Activated naive CD4-positive, alpha-beta T cell treated with anti-CD3 and anti-CD28 coated beads, Interleukin-2, amount 10 ng/mL, durations not matched to agents 7 days and 5 days (primary cell): ENCODE measurements at regions not wholly inside any gene's neighbourhood (a gene's known extent, or its start where the extent isn't known, plus 50 kb on each side); places are given as distances from the start of the nearest gene placed in this dataset.
"Not testable (repeated sequence)": the region's sequence is repeated elsewhere in the genome, so short reads cannot be mapped to it uniquely, and the experiment has no call there.

ENCODE experiments used
- CTCF ChIA-PET: fragments of 350-600 bp; sonication (Branson Sonifier 250); formaldehyde crosslinking; loops from one replicate; lab custom pipeline; 2021; ENCODE audit warnings: antibody characterized with exemption; lab: Charles Lee
- DNase-seq: peaks from one replicate; pipeline ENCODE4 v3.0.0-alpha.2; 2020
- H3K27ac Mint-ChIP-seq: one replicate; pipeline ENCODE4 v1.8.0; 2021; ENCODE audit warnings: mild to moderate bottlenecking, moderate library complexity, mixed read lengths
- H3K27me3 Mint-ChIP-seq: one replicate; pipeline ENCODE4 v1.8.0; 2021; ENCODE audit warnings: mild to moderate bottlenecking, mixed read lengths
- H3K36me3 Mint-ChIP-seq: one replicate; pipeline ENCODE4 v1.8.0; 2021; ENCODE audit warnings: mixed read lengths
- H3K4me1 Mint-ChIP-seq: one replicate; pipeline ENCODE4 v1.8.0; 2021; ENCODE audit warnings: mixed read lengths
- H3K4me3 Mint-ChIP-seq: one replicate; pipeline ENCODE4 v1.8.0; 2021; ENCODE audit warnings: mild to moderate bottlenecking, moderate library complexity, mixed read lengths
- H3K9me3 Mint-ChIP-seq: one replicate; pipeline ENCODE4 v1.8.0; 2021; ENCODE audit warnings: mixed read lengths

DNA sequence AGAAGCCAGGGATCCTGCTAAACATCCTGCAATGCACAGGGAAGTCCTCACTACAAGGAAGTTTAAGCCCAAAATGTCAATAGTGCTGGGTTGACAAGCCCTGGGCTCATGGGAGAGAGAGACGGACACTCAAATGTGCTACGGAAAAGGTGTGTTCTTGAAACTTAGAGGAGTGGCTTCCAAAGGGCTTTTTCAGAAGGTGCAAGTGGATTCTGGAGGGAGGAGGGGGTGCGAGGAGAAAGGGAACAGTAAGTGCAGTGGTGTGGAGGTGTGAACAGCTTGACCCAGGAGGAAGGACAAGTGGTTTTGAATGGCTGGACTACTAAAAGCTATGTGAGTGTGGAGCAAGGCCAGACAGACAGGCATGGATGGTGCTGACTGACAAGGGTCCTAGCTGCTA is 50.4 kb upstream of the CECR2 start:
- CTCF ChIA-PET: no interaction called here
- Mint-ChIP-seq H3K4me1 (no peaks in the 10 kb centered on the region), H3K36me3 (no peaks in the 10 kb centered on the region), H3K27me3 (peaks cover 17% of the 10 kb centered on the region), H3K4me3 (no peak overlapping the region), H3K9me3 (no peaks in the 10 kb centered on the region), H3K27ac (no peak overlapping the region)
- DNase-seq: no peak

GRCh38 chr22:17315310-17315709 is 54.0 kb upstream of the CECR2 start:
- Mint-ChIP-seq H3K9me3 (no peaks in the 10 kb centered on the region), H3K36me3 (no peaks in the 10 kb centered on the region), H3K27me3 (peaks cover 18% of the 10 kb centered on the region), H3K4me3 (no peak overlapping the region), H3K4me1 (no peaks in the 10 kb centered on the region), H3K27ac (no peak overlapping the region)
- CTCF ChIA-PET: no interaction called here
- DNase-seq: no peak

- Mint-ChIP-seq H3K27me3 (peaks cover 18% of the 10 kb centered on the region), H3K36me3 (no peaks in the 10 kb centered on the region), H3K9me3 (no peaks in the 10 kb centered on the region), H3K4me1 (no peaks in the 10 kb centered on the region), H3K4me3 (no peak overlapping the region), H3K27ac (no peak overlapping the region)
- DNase-seq: no peak
- CTCF ChIA-PET: no interaction called here
Measured at GRCh38 chr22:17314487-17314886, 54.8 kb upstream of the CECR2 start.

DNA sequence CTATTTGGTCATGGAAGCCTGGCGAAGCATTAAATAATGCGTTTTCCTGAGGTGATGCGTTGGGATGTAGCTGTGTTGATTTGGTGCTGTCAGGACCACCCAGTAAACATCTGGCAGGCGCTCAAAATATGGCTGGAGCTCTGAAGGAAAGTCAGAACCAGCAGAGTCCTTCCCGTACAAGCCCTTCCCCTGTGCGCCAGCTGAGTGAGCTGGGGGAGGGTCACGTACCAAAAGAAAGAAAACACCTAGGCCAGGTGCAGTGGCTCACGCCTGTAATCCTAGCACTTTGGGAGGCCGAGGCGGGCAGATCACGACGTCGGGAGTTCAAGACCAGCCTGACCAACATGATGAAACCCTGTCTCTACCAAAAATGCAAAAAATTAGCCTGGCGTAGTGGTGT is 55.6 kb upstream of the CECR2 start:
- Mint-ChIP-seq H3K4me3 (no peak overlapping the region), H3K27ac (no peak overlapping the region), H3K9me3 (no peaks in the 10 kb centered on the region), H3K27me3 (peaks cover 13% of the 10 kb centered on the region), H3K4me1 (no peaks in the 10 kb centered on the region), H3K36me3 (no peaks in the 10 kb centered on the region)
- DNase-seq: no peak
- CTCF ChIA-PET: interaction anchor here (0.6 kb wide), 1 partner anchor 13 kb away, joined by 3 read pairs; no protein-coding TSS in a partner anchor

DNA sequence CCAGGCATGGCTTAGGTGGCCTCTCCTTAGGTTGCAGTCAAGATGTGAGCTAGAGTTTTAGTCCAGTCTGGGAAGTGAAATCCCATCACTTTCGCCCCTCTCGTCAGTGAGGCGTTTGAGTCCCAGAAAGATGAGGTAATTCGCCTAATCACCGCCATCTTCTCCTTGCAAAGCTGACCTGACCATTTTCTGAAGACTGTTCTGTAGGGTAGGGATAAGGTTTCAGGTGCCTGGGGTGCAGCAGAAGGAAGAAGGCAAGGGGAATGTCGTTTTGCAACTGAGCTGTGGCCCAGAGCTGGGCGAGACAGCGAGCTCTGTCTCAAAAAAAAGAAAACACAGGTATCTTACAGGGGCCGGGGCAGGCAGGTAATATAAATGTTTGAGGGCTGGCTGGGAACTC is 61.7 kb upstream of the CECR2 start:
- no peaks in the 10 kb centered on the region for H3K9me3 Mint-ChIP-seq
- H3K27ac Mint-ChIP-seq: no peak overlapping the region
- no peaks in the 10 kb centered on the region for H3K36me3 Mint-ChIP-seq
- H3K27me3 Mint-ChIP-seq: no peaks in the 10 kb centered on the region
- CTCF ChIA-PET: interaction anchor here (1.3 to 1.8 kb wide), 2 partner anchors 39 to 136 kb away, joined by 3 to 6 read pairs; no protein-coding TSS in a partner anchor
- H3K4me3 Mint-ChIP-seq: no peak overlapping the region
- peaks cover 18% of the 10 kb centered on the region for H3K4me1 Mint-ChIP-seq
- DNase-seq: no peak

GRCh38 chr22:17305076-17305475 is 64.2 kb upstream of the CECR2 start:
- Mint-ChIP-seq H3K27me3 (peaks cover 4% of the 10 kb centered on the region), H3K36me3 (no peaks in the 10 kb centered on the region), H3K4me1 (peaks cover 18% of the 10 kb centered on the region), H3K27ac (no peak overlapping the region), H3K9me3 (no peaks in the 10 kb centered on the region), H3K4me3 (no peak overlapping the region)
- CTCF ChIA-PET: interaction anchor here (0.7 kb wide), 1 partner anchor 19 kb away, joined by 3 read pairs; no protein-coding TSS in a partner anchor
- DNase-seq: no peak

DNA sequence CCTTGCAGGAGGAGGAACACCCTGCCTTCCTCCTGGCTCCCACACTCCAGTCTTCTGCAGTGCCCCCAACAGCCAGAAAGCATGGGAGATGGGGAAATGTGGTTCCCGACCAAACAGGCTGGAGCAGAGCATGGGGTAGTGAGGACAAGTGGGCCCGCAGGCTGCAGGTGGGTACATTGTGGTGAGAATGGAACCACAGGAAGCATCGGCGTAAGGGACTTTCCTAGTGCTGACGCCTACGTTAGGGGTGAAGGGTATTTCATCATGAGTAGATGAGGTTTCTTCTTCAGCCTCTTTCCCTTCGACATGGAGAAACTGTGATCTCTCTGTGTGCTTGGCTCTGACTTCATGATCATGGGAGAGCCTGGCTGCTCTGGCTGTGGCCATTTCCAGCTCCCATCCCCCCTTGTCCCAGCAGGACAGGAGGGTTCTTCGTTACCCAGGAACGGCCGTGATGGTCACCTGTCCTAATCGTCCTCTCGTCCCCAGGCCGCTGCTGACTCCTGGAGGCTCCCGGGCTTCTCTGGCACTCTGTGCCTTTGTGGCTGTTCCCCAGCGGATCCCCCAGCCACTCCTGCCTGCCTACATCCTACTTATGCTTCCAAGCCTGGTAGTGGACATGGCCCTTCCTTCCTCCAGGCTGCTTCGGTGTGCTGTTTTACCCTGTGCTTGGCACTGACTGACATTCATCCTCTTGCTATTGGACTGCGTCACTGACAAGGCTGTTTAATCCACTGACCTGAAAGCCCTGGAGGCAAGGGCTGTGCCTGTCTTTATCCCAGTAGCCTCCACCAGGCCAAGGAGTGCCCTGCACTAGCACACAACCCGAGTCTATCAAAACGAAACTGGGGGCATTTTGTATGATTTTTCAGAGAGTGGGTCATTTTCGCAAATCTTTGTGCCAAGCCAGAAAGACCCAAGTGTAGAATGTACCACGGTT is 65.2 kb upstream of the CECR2 start:
- H3K27me3 Mint-ChIP-seq: peaks cover 4% of the 10 kb centered on the region

GRCh38 chr22:17303441-17303839 is 65.8 kb upstream of the CECR2 start:
- Mint-ChIP-seq H3K4me1 (peaks cover 18% of the 10 kb centered on the region), H3K4me3 (no peak overlapping the region), H3K36me3 (no peaks in the 10 kb centered on the region), H3K27ac (no peak overlapping the region), H3K9me3 (no peaks in the 10 kb centered on the region), H3K27me3 (peaks cover 4% of the 10 kb centered on the region)
- CTCF ChIA-PET: no interaction called here
- no peak for DNase-seq

More for the DNA sequence above, 65.2 kb upstream of the CECR2 start:
- Mint-ChIP-seq H3K27ac (peak overlapping the region; percentile 76), H3K9me3 (no peaks in the 10 kb centered on the region), H3K4me1 (peaks cover 18% of the 10 kb centered on the region), H3K36me3 (no peaks in the 10 kb centered on the region), H3K4me3 (no peak overlapping the region)
- DNase-seq: peak; percentile 64
- CTCF ChIA-PET: interaction anchor here (0.6 to 0.7 kb wide), 2 partner anchors 18 to 119 kb away, joined by 3 read pairs; no protein-coding TSS in a partner anchor

DNA sequence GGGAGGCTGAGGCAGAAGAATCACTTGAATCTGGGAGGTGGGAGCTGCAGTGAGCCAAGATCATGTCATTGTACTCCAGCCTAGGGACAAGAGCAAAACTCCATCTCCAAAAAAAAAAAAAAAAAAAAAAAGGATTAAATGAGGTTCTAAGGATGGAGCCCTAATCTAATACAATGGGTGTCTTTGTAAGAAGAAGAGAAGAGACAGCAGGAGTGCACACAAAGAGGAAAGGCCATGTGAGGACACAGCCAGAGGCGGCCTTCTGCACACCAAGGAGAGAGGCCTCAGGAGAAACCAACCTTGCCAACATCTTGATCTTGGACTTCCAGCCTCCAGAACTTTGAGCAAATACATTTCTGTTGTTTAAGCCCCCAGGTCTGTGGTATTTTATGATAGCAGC is 66.6 kb upstream of the CECR2 start:
- no peaks in the 10 kb centered on the region for H3K36me3 Mint-ChIP-seq
- no peaks in the 10 kb centered on the region for H3K9me3 Mint-ChIP-seq
- no peak overlapping the region for H3K4me3 Mint-ChIP-seq
- no peak overlapping the region for H3K27ac Mint-ChIP-seq
- H3K27me3 Mint-ChIP-seq: peaks cover 4% of the 10 kb centered on the region
- peaks cover 18% of the 10 kb centered on the region for H3K4me1 Mint-ChIP-seq
- CTCF ChIA-PET: no interaction called here
- no peak for DNase-seq

GRCh38 chr22:17300926-17301325 is 68.3 kb upstream of the CECR2 start:
- Mint-ChIP-seq H3K27me3 (peaks cover 4% of the 10 kb centered on the region), H3K36me3 (no peaks in the 10 kb centered on the region), H3K27ac (no peak overlapping the region), H3K9me3 (no peaks in the 10 kb centered on the region), H3K4me3 (no peak overlapping the region), H3K4me1 (peaks cover 18% of the 10 kb centered on the region)
- DNase-seq: no peak
- CTCF ChIA-PET: no interaction called here

DNA sequence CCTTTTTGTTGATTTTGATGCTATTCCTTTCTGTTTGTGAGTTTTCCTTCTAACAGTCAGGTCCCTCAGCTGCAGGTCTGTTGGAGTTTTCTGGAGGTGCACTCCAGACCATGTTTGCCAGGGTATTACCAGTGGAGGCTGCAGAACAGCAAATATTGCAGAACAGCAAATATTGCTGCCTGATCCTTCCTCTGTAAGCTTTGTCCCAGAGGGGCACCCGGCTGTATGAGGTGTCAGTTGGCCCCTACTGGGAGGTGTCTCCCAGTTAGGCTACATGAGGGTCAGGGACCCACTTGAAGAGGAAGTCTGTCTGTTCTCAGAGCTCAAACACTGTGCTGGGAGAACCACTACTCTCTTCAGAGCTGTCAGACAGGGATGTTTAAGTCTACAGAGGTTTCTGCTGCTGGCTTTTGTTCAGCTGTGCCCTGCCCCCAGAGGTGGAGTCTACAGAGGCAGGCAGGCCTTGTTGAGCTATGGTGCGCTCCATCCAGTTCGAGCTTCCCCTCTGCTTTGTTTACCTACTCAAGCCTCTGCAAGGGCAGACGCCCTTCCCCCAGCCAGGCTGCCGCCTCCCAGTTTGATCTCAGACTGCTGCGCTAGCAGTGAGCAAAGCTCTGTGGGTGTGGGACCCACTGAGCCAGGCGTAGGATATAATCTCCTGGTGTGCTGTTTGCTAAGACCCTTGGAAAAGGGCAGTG is 70.3 kb upstream of the CECR2 start:
- not testable (repeated sequence) for H3K9me3 Mint-ChIP-seq, H3K36me3 Mint-ChIP-seq, H3K4me3 Mint-ChIP-seq, DNase-seq, H3K27ac Mint-ChIP-seq
- CTCF ChIA-PET: interaction anchor here (0.7 kb wide), 1 partner anchor 17 kb away, joined by 3 read pairs; no protein-coding TSS in a partner anchor
- Mint-ChIP-seq H3K27me3 (peaks cover 11% of the 10 kb centered on the region), H3K4me1 (peaks cover 11% of the 10 kb centered on the region)

DNA sequence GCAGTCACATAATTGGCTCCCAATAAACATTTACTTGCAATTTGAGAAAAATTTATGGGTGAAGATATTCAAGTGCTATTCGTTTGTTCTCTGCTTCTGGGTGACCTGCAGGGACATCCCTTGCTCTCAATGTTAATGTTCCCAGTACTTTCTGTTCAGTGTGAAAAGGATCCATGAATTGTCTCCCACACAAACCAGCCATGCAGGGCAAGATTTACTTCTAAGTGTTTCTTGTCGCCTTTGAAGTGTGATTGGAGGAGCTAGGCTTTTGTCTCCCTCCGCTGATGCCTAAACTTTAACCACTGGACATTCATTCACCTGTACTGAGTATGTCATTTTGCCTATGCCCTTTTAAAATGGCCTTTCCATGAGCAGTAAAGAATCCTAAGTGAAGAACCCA is 66.4 kb upstream of the ADA2 start:
- Mint-ChIP-seq H3K4me1 (peaks cover 16% of the 10 kb centered on the region), H3K36me3 (no peaks in the 10 kb centered on the region), H3K4me3 (no peak overlapping the region), H3K27me3 (peaks cover 37% of the 10 kb centered on the region), H3K9me3 (no peaks in the 10 kb centered on the region), H3K27ac (no peak overlapping the region)
- DNase-seq: no peak
- CTCF ChIA-PET: interaction anchor here (1.0 kb wide), 1 partner anchor 17 kb away, joined by 4 read pairs; no protein-coding TSS in a partner anchor

GRCh38 chr22:17284888-17285287 is 65.7 kb upstream of the ADA2 start:
- Mint-ChIP-seq H3K4me1 (peaks cover 23% of the 10 kb centered on the region), H3K27ac (no peak overlapping the region), H3K9me3 (no peaks in the 10 kb centered on the region), H3K4me3 (no peak overlapping the region), H3K27me3 (peaks cover 31% of the 10 kb centered on the region), H3K36me3 (no peaks in the 10 kb centered on the region)
- CTCF ChIA-PET: interaction anchor here (1.0 kb wide), 1 partner anchor 16 kb away, joined by 4 read pairs; no protein-coding TSS in a partner anchor
- DNase-seq: no peak

DNA sequence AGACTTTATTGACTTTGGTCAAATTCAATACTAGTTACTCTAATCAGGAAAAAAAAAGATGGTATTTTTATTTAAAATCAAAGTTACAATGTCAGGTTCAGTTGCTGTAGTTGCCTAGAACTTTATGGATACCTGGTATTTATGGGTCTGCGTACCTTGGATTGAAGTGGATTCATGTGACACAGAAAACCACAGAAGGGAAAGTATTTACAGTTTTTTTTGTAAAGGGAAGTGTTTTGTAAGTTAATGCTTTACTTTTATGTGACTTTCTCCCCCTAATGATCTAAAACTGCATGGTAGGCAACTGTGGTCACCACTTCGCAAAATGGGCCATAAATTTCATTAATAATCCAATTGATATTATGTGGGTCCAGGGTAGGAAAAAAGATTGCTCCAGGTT is 65.2 kb upstream of the ADA2 start:
- Mint-ChIP-seq H3K27me3 (peaks cover 31% of the 10 kb centered on the region), H3K36me3 (no peaks in the 10 kb centered on the region), H3K4me3 (no peak overlapping the region), H3K4me1 (peaks cover 27% of the 10 kb centered on the region), H3K9me3 (no peaks in the 10 kb centered on the region), H3K27ac (no peak overlapping the region)
- no peak for DNase-seq
- CTCF ChIA-PET: no interaction called here
